Lower leg skin (tissue), 4 donors: ENCODE measurements at regions not wholly inside any gene's neighbourhood (a gene's known extent, or its start where the extent isn't known, plus 50 kb on each side); places are given as distances from the start of the nearest gene placed in this dataset.

Source experiments
- DNase-seq, 2 donors: peaks; one replicate each; pipeline ENCODE4 v3.0.0-alpha.2; 2019; ENCODE audit warnings: low spot score in 2 of 2
- H3K4me3 ChIP-seq: fragments of 200-600 bp; sonication (generic); 2 replicates; pipeline ENCODE4 v1.5.1; 2017; ENCODE audit warnings: mild to moderate bottlenecking, low read depth; ENCODE audit not compliant: poor library complexity, severe bottlenecking
- CTCF ChIP-seq, 3 donors: fragments of 450-650 bp; IDR thresholded peaks; one replicate each; pipeline ENCODE4 v1.5.1; 2016; ENCODE audit warnings: antibody characterized with exemption in 3 of 3, mild to moderate bottlenecking in 3 of 3, moderate library complexity in 2 of 3
- POLR2A ChIP-seq, 2 donors: fragments of 450-650 bp; IDR thresholded peaks; one replicate each; pipeline ENCODE4 v1.6.1; 2016 to 2017; ENCODE audit warnings: antibody characterized with exemption in 2 of 2, mild to moderate bottlenecking in 1 of 2, moderate library complexity in 1 of 2
- WGBS, 2 donors: methylation state at CpG; one replicate each; pipeline ENCODE4 v1.1.5; 2018; 5-methylcytosine and 5-hydroxymethylcytosine counted together
- intact Hi-C: fragments of 100-400 bp; cut with DNase I; formaldehyde crosslinking; loops from one replicate; pipeline ENCODE4 v1.15.0; 2023; ENCODE audit warnings: low total_unique reads

GRCh38 chr22:49267996-49268395 is 559.7 kb downstream of the BRD1 start:
- H3K4me3 ChIP-seq, result no peak overlapping the region
- TF ChIP-seq POLR2A (IDR thresholded peaks at IDR 0.05), result no peak
- TF ChIP-seq CTCF (IDR thresholded peaks at IDR 0.05), result no peak
- 21 to 54% methylated on average over 7 of the region's 7 CpGs for WGBS, 2 donors
- intact Hi-C loops, result no loop called here
- peak in 1 of 2 donors; percentile 50 for DNase-seq

GRCh38 chr22:49266561-49267519 is 560.8 kb downstream of the BRD1 start:
- H3K4me3 ChIP-seq, result no peak overlapping the region
- intact Hi-C loops, result no loop called here
- DNase-seq, result peak in 1 of 2 donors; percentile 78
- WGBS, 2 donors, result 58 to 64% methylated on average over 44 to 45 of the region's 53 CpGs
- TF ChIP-seq POLR2A (IDR thresholded peaks at IDR 0.05) (no peak), CTCF (IDR thresholded peaks at IDR 0.05) (no peak)

- TF ChIP-seq POLR2A (IDR thresholded peaks at IDR 0.05) (no peak), CTCF (IDR thresholded peaks at IDR 0.05) (no peak)
- H3K4me3 ChIP-seq, result no peak overlapping the region
- intact Hi-C loops, result no loop called here
- DNase-seq, result peak in 1 of 2 donors; percentile 75
- WGBS, 2 donors, result 74 to 83% methylated on average over 11 of the region's 11 CpGs
Observed at GRCh38 chr22:49264696-49265095, 563.0 kb downstream of the BRD1 start.

- no peak for TF ChIP-seq POLR2A (IDR thresholded peaks at IDR 0.05)
- no peak for TF ChIP-seq CTCF (IDR thresholded peaks at IDR 0.05)
- 91% methylated on average over 15 of the region's 15 CpGs for WGBS, 2 donors
- intact Hi-C loops, result no loop called here
- peak in 1 of 2 donors; percentile 40 for DNase-seq
- no peak overlapping the region for H3K4me3 ChIP-seq
Observed at GRCh38 chr22:49263101-49263500, 564.6 kb downstream of the BRD1 start.

DNA sequence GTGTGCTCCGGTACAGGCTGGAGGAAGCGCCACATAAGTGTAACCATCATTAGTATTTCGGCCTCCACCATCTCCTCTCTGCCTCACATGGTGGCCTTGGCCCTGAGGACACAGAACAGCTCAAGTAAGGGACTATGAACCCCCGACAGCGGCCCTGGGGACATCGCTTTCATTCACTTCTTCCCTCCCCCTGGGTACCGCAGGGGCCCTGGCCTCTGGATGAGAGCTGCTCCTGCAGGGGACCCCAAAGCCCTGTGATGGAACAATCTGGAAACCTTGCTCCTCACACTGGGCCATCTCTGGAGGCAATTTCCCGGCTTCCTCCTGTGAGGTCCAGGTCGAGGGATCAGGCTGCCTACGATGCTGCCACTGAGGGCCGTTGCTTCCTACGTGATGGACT is 565.5 kb downstream of the BRD1 start:
- no peak for TF ChIP-seq POLR2A (IDR thresholded peaks at IDR 0.05)
- TF ChIP-seq CTCF (IDR thresholded peaks at IDR 0.05), result no peak
- 79 to 85% methylated on average over 12 of the region's 12 CpGs for WGBS, 2 donors
- intact Hi-C loops, result no loop called here
- DNase-seq, result peak in 1 of 2 donors; percentile 68
- H3K4me3 ChIP-seq, result no peak overlapping the region
